AG04450 (cell line): ENCODE measurements at regions not wholly inside any gene's neighbourhood (a gene's known extent, or its start where the extent isn't known, plus 50 kb on each side); places are given as distances from the start of the nearest gene placed in this dataset.

Experiments used
- CTCF ChIA-PET: fragments of 300-600, 350-600 bp; formaldehyde crosslinking; extraction: SDS; loops from one replicate; lab custom pipeline; 2022; ENCODE audit warnings: antibody characterized with exemption, inconsistent platforms; lab: Charles Lee
- POLR2A ChIA-PET: fragments of 350-600 bp; formaldehyde crosslinking; extraction: SDS; loops from one replicate; lab custom pipeline; 2021; ENCODE audit warnings: antibody characterized with exemption, inconsistent platforms; lab: Yijun Ruan, JAX
- DNase-seq: peaks from one replicate; pipeline ENCODE4 v3.0.0-alpha.2; 2011; ENCODE audit warnings: low read depth, low spot score
- H3K27ac ChIP-seq: one replicate; pipeline ENCODE4 v1.5.1; 2012; ENCODE audit warnings: low read depth, low read length, control low read depth
- H3K27me3 ChIP-seq: one replicate; pipeline ENCODE4 v1.6.0; 2012; ENCODE audit warnings: low read length; ENCODE audit not compliant: control insufficient read depth, insufficient read depth
- H3K4me3 ChIP-seq: 2 replicates; pipeline ENCODE4 v1.5.1; 2011; ENCODE audit warnings: mild to moderate bottlenecking, low read depth, low read length, control low read depth
- H3K9me3 ChIP-seq: 2 replicates; pipeline ENCODE4 v1.5.1; 2012; ENCODE audit warnings: low read length; ENCODE audit not compliant: control insufficient read depth, insufficient read depth
- CTCF ChIP-seq: IDR thresholded peaks from 2 replicates; pipeline ENCODE4 v1.5.1; 2011; ENCODE audit warnings: low read depth, low read length, control low read depth, inconsistent platforms

- no peak overlapping the region for H3K4me3 ChIP-seq
- POLR2A ChIA-PET = no interaction called here
- H3K27me3 ChIP-seq = no peaks in the 10 kb centered on the region
- H3K9me3 ChIP-seq = peaks cover 17% of the 10 kb centered on the region
- no peak for DNase-seq
- H3K27ac ChIP-seq = no peak overlapping the region
- CTCF ChIA-PET = no interaction called here
- TF ChIP-seq CTCF = no peak
Observed at GRCh38 chr5:24053737-24054136, 546.3 kb downstream of the PRDM9 start.

DNA sequence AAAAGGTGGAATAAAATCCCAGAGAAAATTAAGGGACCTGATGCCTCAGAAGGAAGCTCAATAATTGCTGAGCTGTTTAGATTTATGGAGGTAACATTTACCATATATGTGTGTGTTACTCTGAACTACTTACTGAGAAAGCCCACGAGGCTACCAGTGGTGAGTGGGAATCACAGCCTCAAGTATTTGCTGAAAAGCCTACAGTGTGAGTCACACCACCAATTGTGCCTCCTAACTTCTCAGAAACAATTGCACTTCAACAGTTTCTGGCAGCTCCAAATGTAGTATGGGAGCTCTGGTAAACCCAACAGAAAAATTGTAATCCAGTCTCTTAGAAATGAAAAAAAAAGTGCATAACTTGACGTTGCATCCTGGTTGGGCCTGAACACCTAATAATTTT lies 551.6 kb downstream of the PRDM9 start:
- Histone ChIP-seq H3K9me3 (peaks cover 5% of the 10 kb centered on the region), H3K27ac (no peak overlapping the region), H3K4me3 (no peak overlapping the region), H3K27me3 (no peaks in the 10 kb centered on the region)
- no peak for DNase-seq
- ChIA-PET CTCF (no interaction called here), POLR2A (no interaction called here)
- no peak for TF ChIP-seq CTCF

- no peak for TF ChIP-seq CTCF
- ChIA-PET CTCF (no interaction called here), POLR2A (no interaction called here)
- Histone ChIP-seq H3K4me3 (no peak overlapping the region), H3K27ac (no peak overlapping the region), H3K27me3 (no peaks in the 10 kb centered on the region), H3K9me3 (peaks cover 5% of the 10 kb centered on the region)
- DNase-seq = no peak
Observed at GRCh38 chr5:24059716-24060115, 552.3 kb downstream of the PRDM9 start.

DNA sequence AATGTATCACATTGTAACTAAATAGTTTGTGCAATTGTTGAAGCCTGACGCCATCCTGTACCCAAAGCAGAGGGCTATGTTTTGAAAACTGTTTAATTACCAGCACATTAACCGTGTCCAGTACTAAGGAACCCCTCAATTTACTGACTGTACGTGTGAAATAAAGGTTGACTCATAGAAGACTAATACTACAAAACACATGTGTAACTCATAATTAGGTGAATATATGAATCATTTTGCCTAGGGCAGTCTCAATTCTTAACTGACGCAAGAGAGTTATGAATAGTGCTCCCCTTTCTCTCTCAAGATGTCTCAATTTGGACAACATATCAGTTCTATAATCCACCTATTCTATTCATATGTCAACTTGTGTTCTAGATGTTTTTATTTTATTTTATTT lies 558.4 kb downstream of the PRDM9 start:
- TF ChIP-seq CTCF = no peak
- no peak for DNase-seq
- CTCF ChIA-PET = no interaction called here
- Histone ChIP-seq H3K27me3 (no peaks in the 10 kb centered on the region), H3K27ac (no peak overlapping the region), H3K4me3 (no peak overlapping the region), H3K9me3 (peaks cover 9% of the 10 kb centered on the region; the same call in 1 of the 2 replicates)
- POLR2A ChIA-PET = no interaction called here

- no peaks in the 10 kb centered on the region for H3K27me3 ChIP-seq
- TF ChIP-seq CTCF = no peak
- H3K9me3 ChIP-seq = peaks cover 9% of the 10 kb centered on the region; the same call in 1 of the 2 replicates
- ChIA-PET POLR2A (no interaction called here), CTCF (no interaction called here)
- H3K4me3 ChIP-seq = no peak overlapping the region
- H3K27ac ChIP-seq = no peak overlapping the region
- no peak for DNase-seq
Observed at GRCh38 chr5:24067208-24067607, 559.8 kb downstream of the PRDM9 start.
